Caco-2 (cell line): ENCODE measurements at regions not wholly inside any gene's neighbourhood (a gene's known extent, or its start where the extent isn't known, plus 50 kb on each side); places are given as distances from the start of the nearest gene placed in this dataset.

ENCODE experiments used
- BruUV-seq: library from RNA; stranded (reverse); fragments of 400-500 nt; replicated peaks from 2 replicates; lab custom pipeline; 2021; lab: Mats Ljungman, UMichigan
- CTCF ChIA-PET: fragments of 300-600 bp; sonication (Branson Sonifier 250); formaldehyde crosslinking; loops from one replicate; lab custom pipeline; 2022; ENCODE audit warnings: antibody characterized with exemption; lab: Charles Lee
- POLR2A ChIA-PET: fragments of 300-600 bp; sonication (Branson Sonifier 250); formaldehyde crosslinking; loops from one replicate; lab custom pipeline; 2022; ENCODE audit warnings: antibody characterized with exemption; lab: Charles Lee
- DNase-seq, 2 experiments: peaks; one replicate each; pipeline versions ENCODE4 v3.0.0 to v3.0.0-alpha.2; 2020 to 2022
- H3K27me3 ChIP-seq: replicated peaks from 2 replicates; pipeline ENCODE4 v1.6.0; 2011; ENCODE audit warnings: low read length; ENCODE audit not compliant: control insufficient read depth, insufficient read depth
- H3K36me3 ChIP-seq: 2 replicates; pipeline ENCODE4 v1.5.1; 2011; ENCODE audit warnings: low read length; ENCODE audit not compliant: control insufficient read depth, insufficient read depth
- H3K4me1 ChIP-seq: fragments of 250-450 bp; sonication (Bioruptor Pico); 2 replicates; pipeline ENCODE4 v1.5.1; 2020; ENCODE audit warnings: mild to moderate bottlenecking
- H3K4me3 ChIP-seq: 2 replicates; pipeline ENCODE4 v1.5.1; 2011; ENCODE audit warnings: low read depth, mild to moderate bottlenecking, control low read depth, low read length
- H3K9me3 ChIP-seq: fragments of 250-450 bp; sonication (Bioruptor Pico); 2 replicates; pipeline ENCODE4 v1.5.1; 2020; ENCODE audit warnings: mild to moderate bottlenecking, moderate library complexity
- H3K27ac Mint-ChIP-seq: one replicate; pipeline ENCODE4 v1.8.0; 2022; ENCODE audit warnings: mixed read lengths; ENCODE audit not compliant: unreplicated experiment
- H3K27me3 Mint-ChIP-seq: one replicate; pipeline ENCODE4 v1.8.0; 2022; ENCODE audit warnings: mixed read lengths; ENCODE audit not compliant: insufficient read depth, unreplicated experiment
- H3K36me3 Mint-ChIP-seq: one replicate; pipeline ENCODE4 v1.8.0; 2022; ENCODE audit warnings: mild to moderate bottlenecking, mixed read lengths; ENCODE audit not compliant: insufficient read depth, unreplicated experiment
- H3K4me1 Mint-ChIP-seq: one replicate; pipeline ENCODE4 v1.8.0; 2022; ENCODE audit warnings: low read depth, mixed read lengths; ENCODE audit not compliant: unreplicated experiment
- H3K4me3 Mint-ChIP-seq: one replicate; pipeline ENCODE4 v1.8.0; 2022; ENCODE audit warnings: mild to moderate bottlenecking, moderate library complexity, mixed read lengths; ENCODE audit not compliant: unreplicated experiment
- H3K9me3 Mint-ChIP-seq: one replicate; pipeline ENCODE4 v1.8.0; 2022; ENCODE audit warnings: mixed read lengths; ENCODE audit not compliant: unreplicated experiment
- intact Hi-C: fragments of 100-400 bp; cut with micrococcal nuclease; formaldehyde crosslinking; loops from one replicate; pipeline ENCODE4 v1.10.0; 2022; ENCODE audit not compliant: unreplicated experiment
- TF ChIP-seq, protein P1 (sequence below), 2 experiments: fragments of 200-600 bp in 1 of 2; IDR thresholded peaks; 1 replicate in 1 of 2; 2 replicates in 1 of 2; pipeline versions ENCODE4 v1.5.1 to v1.8.0; 2011 to 2022; ENCODE audit warnings: antibody characterized with exemption in 1 of 2, control low read depth in 1 of 2, inconsistent platforms in 1 of 2, low read depth in 1 of 2, low read length in 1 of 2, mild to moderate bottlenecking in 1 of 2, moderate library complexity in 1 of 2; ENCODE audit not compliant: insufficient read depth in 1 of 2, severe bottlenecking in 1 of 2, unreplicated experiment in 1 of 2

DNA sequence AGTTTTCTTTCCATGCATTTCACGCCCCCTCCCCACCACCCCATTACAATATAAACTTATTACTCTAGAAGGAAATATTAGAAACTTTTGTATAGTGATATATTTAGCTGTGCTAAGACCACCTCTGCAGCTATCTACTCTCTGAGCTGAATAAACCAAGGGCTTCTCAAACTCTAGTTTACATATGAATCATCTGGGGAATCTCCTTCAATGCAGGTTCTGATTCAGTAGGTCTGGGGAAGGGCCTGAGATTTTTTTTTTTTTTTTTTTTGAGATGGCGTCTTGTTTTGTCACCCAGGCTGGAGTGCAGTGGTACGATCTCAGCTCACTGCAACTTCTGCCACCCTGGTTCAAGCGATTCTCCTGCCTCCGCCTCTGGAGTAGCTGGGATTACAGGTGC is 67.6 kb upstream of the PRKG1 start:
- no peak for DNase-seq
- intact Hi-C loops: no loop called here
- Histone ChIP-seq H3K9me3 (no peaks in the 10 kb centered on the region), H3K4me3 (no peak overlapping the region), H3K36me3 (no peaks in the 10 kb centered on the region), H3K27me3 (no peaks in the 10 kb centered on the region), H3K4me1 (no peaks in the 10 kb centered on the region)
- TF ChIP-seq, protein P1, sequence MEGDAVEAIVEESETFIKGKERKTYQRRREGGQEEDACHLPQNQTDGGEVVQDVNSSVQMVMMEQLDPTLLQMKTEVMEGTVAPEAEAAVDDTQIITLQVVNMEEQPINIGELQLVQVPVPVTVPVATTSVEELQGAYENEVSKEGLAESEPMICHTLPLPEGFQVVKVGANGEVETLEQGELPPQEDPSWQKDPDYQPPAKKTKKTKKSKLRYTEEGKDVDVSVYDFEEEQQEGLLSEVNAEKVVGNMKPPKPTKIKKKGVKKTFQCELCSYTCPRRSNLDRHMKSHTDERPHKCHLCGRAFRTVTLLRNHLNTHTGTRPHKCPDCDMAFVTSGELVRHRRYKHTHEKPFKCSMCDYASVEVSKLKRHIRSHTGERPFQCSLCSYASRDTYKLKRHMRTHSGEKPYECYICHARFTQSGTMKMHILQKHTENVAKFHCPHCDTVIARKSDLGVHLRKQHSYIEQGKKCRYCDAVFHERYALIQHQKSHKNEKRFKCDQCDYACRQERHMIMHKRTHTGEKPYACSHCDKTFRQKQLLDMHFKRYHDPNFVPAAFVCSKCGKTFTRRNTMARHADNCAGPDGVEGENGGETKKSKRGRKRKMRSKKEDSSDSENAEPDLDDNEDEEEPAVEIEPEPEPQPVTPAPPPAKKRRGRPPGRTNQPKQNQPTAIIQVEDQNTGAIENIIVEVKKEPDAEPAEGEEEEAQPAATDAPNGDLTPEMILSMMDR (IDR thresholded peaks at IDR 0.05; ENCODE audit: insufficient read depth in 1 of 2, low read depth in 1 of 2, low read length in 1 of 2, severe bottlenecking in 1 of 2, unreplicated experiment in 1 of 2): no peak
- Mint-ChIP-seq H3K27me3 (peaks cover 13% of the 10 kb centered on the region), H3K27ac (no peak overlapping the region), H3K4me3 (no peak overlapping the region), H3K9me3 (no peaks in the 10 kb centered on the region), H3K4me1 (no peaks in the 10 kb centered on the region), H3K36me3 (no peaks in the 10 kb centered on the region)
- POLR2A ChIA-PET: no interaction called here
- BruUV-seq: no TSS peak
- CTCF ChIA-PET: no interaction called here

DNA sequence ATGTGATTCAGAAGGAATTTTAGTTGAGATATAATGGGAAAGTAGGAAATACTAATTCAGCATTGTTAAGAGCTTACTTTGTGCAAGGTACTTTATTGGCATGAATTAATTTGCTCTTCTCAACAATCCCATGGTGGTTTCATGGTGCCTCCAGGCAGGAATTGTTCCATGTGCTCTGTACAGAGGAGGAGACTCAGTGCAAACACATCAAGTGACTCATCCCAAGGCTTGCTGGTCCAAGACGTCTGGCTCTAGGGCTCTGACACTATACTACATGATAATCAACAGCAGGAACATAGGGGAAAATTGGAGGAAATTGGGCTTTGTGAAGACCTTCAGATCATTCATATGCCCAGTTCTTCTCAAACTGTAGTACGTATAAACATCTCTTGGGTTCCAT is 66.5 kb upstream of the PRKG1 start:
- no peaks in the 10 kb centered on the region for H3K36me3 Mint-ChIP-seq
- TF ChIP-seq, protein P1 (IDR thresholded peaks at IDR 0.05; ENCODE audit: insufficient read depth in 1 of 2, low read depth in 1 of 2, low read length in 1 of 2, severe bottlenecking in 1 of 2, unreplicated experiment in 1 of 2): no peak
- Histone ChIP-seq H3K9me3 (no peaks in the 10 kb centered on the region), H3K4me1 (no peaks in the 10 kb centered on the region), H3K4me3 (no peak overlapping the region), H3K27me3 (no peaks in the 10 kb centered on the region), H3K36me3 (no peaks in the 10 kb centered on the region)
- no peak for DNase-seq
- no peak overlapping the region for H3K4me3 Mint-ChIP-seq
- H3K27me3 Mint-ChIP-seq: peaks cover 20% of the 10 kb centered on the region
- ChIA-PET CTCF (no interaction called here), POLR2A (no interaction called here)
- H3K9me3 Mint-ChIP-seq: no peaks in the 10 kb centered on the region
- H3K27ac Mint-ChIP-seq: no peak overlapping the region
- BruUV-seq: no TSS peak
- intact Hi-C loops: no loop called here
- H3K4me1 Mint-ChIP-seq: no peaks in the 10 kb centered on the region

DNA sequence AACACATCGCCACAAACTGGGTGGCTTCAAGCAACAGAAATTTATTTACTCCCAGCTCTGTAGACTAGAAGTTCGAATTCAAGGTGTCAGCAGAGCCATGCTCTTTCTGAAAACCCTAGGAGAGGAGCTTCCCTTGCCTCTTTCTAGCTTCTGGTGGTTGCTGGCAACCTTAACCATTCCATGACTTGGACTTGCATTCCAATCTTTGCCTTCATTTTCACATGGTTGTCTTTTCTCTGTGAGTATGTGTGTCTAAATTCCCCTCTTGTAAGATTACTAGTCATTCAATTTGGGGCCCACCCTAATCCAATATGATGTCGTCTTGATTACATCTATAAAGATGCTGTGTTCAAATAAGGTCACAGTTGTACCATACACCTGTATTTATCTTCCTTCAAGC is 65.9 kb upstream of the PRKG1 start:
- intact Hi-C loops: no loop called here
- no peak for DNase-seq

More for the DNA sequence above, 65.9 kb upstream of the PRKG1 start:
- Mint-ChIP-seq H3K4me3 (no peak overlapping the region), H3K36me3 (no peaks in the 10 kb centered on the region), H3K27me3 (peaks cover 20% of the 10 kb centered on the region), H3K4me1 (no peaks in the 10 kb centered on the region), H3K9me3 (no peaks in the 10 kb centered on the region), H3K27ac (no peak overlapping the region)
- no peaks in the 10 kb centered on the region for H3K27me3 ChIP-seq
- ChIA-PET POLR2A (no interaction called here), CTCF (interaction anchor here (0.6 kb wide), 1 partner anchor 996 kb away, joined by 3 read pairs; no protein-coding TSS in a partner anchor)
- TF ChIP-seq, protein P1 (IDR thresholded peaks at IDR 0.05; ENCODE audit: insufficient read depth in 1 of 2, low read depth in 1 of 2, low read length in 1 of 2, severe bottlenecking in 1 of 2, unreplicated experiment in 1 of 2): no peak
- no peaks in the 10 kb centered on the region for H3K4me1 ChIP-seq
- H3K9me3 ChIP-seq: no peaks in the 10 kb centered on the region
- BruUV-seq: no TSS peak
- no peak overlapping the region for H3K4me3 ChIP-seq
- no peaks in the 10 kb centered on the region for H3K36me3 ChIP-seq
